Panc1 (cell line): ENCODE measurements at regions not wholly inside any gene's neighbourhood (a gene's known extent, or its start where the extent isn't known, plus 50 kb on each side); places are given as distances from the start of the nearest gene placed in this dataset.

ENCODE experiments used
- POLR2AphosphoS5 ChIP-seq: IDR thresholded peaks from 2 replicates; pipeline ENCODE4 v1.6.1; 2012; ENCODE audit warnings: mild to moderate bottlenecking, low read depth, low read length, moderate library complexity
- REST ChIP-seq, 2 experiments: IDR thresholded peaks; 2 replicates each; pipeline ENCODE4 v1.6.1; 2011 to 2012; ENCODE audit warnings: low read depth in 2 of 2, control low read depth in 1 of 2, low read length in 1 of 2, mild to moderate bottlenecking in 1 of 2, moderate library complexity in 1 of 2; ENCODE audit not compliant: insufficient read depth in 1 of 2
- SIN3A ChIP-seq: IDR thresholded peaks from 2 replicates; pipeline ENCODE4 v1.6.1; 2012; ENCODE audit warnings: low read depth, mild to moderate bottlenecking, low read length, moderate library complexity, borderline replicate concordance; ENCODE audit not compliant: insufficient read depth
- TF ChIP-seq, protein P1 (sequence below): fragments of 450-650 bp; IDR thresholded peaks from 2 replicates; pipeline ENCODE4 v1.5.1; 2017; ENCODE audit warnings: mild to moderate bottlenecking

- TF ChIP-seq REST (IDR thresholded peaks at IDR 0.05; ENCODE audit: insufficient read depth in 1 of 2, low read depth in 2 of 2, low read length in 1 of 2) (no peak), POLR2AphosphoS5 (no peak), SIN3A (no peak)
- TF ChIP-seq, protein P1, sequence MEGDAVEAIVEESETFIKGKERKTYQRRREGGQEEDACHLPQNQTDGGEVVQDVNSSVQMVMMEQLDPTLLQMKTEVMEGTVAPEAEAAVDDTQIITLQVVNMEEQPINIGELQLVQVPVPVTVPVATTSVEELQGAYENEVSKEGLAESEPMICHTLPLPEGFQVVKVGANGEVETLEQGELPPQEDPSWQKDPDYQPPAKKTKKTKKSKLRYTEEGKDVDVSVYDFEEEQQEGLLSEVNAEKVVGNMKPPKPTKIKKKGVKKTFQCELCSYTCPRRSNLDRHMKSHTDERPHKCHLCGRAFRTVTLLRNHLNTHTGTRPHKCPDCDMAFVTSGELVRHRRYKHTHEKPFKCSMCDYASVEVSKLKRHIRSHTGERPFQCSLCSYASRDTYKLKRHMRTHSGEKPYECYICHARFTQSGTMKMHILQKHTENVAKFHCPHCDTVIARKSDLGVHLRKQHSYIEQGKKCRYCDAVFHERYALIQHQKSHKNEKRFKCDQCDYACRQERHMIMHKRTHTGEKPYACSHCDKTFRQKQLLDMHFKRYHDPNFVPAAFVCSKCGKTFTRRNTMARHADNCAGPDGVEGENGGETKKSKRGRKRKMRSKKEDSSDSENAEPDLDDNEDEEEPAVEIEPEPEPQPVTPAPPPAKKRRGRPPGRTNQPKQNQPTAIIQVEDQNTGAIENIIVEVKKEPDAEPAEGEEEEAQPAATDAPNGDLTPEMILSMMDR: no peak
Observed at GRCh38 chr2:196533772-196534397, 105.6 kb upstream of the CCDC150 start.
